Stimulated activated CD8-positive, alpha-beta memory T cell treated with anti-CD3 and anti-CD28 coated beads, Interleukin-7, amount 100 ng/mL, for 48 hours (primary cell): ENCODE measurements at regions not wholly inside any gene's neighbourhood (a gene's known extent, or its start where the extent isn't known, plus 50 kb on each side); places are given as distances from the start of the nearest gene placed in this dataset.

Experiments used
- DNase-seq, 2 donors: peaks; one replicate each; pipeline ENCODE4 v3.0.0-alpha.2; 2020; ENCODE audit warnings: low read depth in 1 of 2; ENCODE audit errors: extremely low read depth in 1 of 2

DNA sequence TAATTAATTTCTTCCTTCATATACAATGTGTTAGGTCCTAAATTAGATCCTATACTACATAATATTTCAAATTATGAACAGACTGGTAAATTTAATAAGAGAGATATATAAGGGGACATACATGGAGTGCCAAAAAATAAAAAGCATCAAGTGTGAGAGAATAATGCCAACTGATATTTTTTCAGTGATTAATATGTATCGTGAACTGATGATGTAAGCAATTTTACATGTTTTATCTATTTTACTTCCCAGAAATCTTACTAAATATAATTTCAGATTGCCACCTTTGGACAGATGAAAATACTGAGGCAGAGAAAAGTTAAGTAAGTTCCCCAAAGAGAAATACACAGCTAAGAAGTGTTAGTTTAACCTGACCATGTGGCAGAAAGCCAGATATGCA is 870.8 kb downstream of the SLITRK5 start:
- no peak for DNase-seq

DNA sequence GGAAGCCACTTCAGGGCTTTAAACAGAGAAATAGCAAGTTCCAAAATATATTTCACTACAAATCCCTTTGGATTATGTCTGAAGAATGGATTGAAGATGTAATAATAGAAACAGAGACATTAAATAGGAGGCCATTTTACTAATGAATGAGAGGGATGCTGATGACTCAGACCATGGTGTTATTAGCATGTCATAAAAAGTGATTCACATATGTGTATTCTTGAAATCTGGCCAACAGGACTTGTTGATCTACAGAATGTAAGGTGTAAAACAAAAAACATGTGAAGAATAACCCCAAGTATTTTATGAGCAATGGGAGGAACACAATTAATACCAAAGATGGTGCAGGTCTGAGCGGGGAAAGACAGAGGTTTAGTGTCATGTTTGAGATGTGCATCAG is 873.7 kb downstream of the SLITRK5 start:
- no peak for DNase-seq

DNA sequence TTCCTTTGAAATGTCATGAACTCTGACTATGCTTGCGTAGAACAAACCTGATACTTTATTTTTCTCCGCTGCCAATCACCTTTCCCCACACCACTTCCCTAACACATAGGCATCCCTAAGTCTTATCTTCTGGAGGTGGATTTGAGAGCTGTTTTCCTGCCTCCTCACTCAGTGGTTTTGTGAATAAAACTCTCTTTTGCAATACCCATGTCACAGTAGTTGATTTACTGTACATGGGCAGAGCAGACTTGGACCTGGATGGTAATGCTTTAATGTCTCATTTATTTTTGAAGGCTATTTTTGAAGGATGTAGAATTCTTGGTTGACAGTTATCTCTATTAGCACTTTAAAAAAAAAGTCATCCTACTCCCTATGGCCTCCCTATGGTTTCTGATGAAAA is 881.8 kb downstream of the SLITRK5 start:
- DNase-seq, result no peak

DNA sequence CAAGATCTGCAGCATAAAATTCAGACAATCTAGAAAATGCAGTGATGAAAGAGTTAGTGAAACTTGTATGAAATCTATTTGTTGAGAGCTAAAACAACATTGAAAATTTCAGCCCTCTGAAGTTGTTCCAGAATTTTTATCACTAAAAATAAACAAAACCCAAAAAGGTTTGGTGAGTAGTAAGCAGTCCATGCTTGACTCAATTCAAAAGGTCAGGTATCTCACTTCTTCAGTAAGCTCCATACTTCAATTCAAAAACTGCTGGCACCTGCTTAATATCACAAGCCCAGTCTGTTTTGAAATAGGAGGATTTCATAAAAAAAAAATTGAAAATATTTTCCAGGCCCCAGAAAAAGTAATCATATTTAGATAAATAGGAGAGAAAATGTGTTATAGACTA is 894.4 kb downstream of the SLITRK5 start:
- no peak for DNase-seq

DNA sequence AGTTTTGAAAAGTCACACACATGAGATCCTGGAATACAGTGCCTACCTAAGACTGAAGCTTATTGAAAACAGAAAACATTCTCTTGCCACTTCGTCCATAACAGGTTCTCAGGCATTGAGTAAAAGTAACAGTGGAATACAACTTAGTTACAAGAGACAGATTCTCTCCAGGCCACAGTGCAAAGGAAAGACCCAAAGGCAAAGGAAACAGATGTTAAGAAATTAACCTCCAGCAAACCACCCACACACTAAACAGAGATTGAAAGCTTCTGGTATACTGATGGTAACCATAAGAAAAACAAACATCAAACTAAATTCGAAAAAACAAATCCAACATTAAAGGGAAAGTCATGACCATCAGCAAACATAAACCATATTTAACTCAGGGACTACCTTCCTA is 914.7 kb downstream of the SLITRK5 start:
- no peak for DNase-seq

DNA sequence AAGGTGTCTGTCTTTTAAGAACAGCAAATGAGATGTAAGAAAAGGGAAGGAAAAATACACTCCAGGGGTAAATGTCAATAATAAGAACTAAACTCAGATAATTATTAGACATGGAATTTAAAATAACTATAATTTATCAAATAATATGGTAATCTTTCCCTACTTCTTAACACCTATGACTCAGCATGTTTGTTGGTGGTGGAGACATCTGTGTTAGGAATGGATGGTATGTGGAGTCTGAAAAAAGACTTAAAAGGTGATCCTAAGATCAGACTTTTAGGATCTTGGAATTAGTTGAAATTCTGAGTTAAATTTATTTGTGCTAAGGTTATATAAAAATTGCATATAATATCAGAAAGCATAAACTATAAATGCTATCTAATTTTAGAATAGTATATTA is 915.1 kb downstream of the SLITRK5 start:
- DNase-seq, result no peak

DNA sequence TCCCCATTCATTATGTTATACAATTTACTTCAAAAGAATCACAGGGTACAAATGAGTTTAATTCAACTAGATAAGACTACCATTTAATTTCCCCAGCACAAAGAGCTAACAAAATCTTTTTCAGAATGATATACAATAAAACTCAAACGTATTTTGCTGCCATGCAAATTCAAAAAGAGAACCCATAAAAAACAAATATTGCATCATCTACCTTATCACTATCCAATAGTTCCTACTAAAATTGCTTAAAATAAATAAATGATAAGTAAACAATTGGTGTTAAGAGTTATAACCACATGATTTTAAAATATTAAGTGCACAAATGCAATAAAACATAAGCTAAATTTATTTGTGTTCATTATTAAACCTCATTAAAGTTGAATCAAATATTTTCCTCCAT is 919.4 kb downstream of the SLITRK5 start:
- no peak for DNase-seq

DNA sequence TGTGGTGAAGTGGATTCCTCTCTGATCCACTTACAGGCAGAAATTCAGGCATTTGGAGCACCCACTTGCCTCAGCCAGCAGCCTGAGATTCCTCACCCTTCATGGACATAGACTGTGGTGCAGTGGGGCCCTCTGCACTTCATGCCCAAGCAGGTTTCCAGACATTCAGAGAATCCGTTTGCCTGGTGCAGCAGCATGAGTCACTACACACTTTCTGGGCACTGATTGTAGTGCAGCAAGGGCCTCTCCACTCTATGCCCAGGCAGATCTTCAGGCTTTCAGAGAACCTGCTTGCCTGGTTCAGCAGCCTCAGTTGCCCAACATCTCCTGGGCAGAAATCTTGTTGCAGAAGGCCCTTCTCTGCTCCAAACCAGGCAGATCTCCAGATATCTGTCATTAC is 920.9 kb downstream of the SLITRK5 start:
- no peak for DNase-seq

DNA sequence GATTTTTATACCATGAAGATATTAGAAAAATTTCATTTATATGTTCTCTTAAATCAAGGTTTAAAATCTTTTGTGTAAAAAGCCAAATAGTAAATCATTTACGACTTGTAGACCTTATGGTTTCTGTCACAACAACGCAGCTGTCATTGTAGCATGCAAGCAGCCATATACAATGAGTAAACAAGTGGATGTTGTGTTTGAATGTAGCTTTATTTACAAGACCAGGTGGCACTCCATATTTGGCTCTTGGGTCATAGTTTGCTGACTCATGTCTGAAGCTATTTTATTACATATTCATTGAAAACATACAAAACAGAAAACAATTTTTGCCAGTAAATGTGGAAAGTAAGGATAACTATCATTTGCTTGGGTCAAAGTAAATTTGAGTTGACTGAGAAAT is 930.8 kb downstream of the SLITRK5 start:
- no peak for DNase-seq

DNA sequence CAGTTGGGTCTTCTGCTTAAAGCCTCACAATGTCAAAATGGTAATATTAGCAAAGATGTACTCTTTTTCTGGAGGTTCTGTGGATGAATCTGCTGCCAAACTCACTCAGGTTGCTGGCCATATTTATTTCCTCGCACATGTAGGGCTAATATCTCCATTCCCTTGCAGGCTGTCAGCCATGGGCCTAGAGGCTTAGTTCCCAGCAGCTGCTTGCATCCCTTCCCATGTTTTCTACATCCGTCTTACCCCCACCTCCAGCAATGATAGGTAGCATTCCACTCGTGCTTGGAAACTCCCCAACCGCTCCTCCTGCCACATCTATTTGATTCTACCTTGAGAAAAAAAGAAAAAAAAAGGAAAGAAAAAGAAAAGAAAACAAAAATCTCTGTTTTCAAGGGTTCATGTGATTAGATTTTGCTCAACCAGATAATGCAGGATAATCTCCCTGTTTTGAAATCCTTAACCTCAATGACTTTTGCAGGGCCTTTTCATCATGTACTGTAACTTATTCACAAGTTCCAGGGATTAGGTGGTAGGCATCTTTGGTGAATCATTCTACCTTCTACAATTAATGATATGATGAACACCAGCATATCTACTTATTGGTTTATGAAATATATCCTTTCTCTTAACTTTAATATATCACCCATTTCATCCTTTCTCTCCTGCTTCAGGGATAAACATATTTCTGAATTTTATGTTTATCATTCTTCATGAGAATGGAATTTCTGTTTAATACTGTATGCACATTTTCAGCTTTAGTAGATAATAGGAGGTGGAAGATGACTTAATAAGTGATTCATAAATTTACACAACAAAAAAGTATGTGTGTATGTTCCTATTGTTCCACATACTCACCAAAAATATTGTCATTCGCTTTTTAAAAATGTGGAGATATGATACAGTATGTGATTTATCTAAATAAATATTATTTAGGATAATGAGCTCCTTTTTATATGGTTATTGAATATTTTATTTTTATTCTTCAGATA is 931.9 kb downstream of the SLITRK5 start:
- DNase-seq, result no peak

DNA sequence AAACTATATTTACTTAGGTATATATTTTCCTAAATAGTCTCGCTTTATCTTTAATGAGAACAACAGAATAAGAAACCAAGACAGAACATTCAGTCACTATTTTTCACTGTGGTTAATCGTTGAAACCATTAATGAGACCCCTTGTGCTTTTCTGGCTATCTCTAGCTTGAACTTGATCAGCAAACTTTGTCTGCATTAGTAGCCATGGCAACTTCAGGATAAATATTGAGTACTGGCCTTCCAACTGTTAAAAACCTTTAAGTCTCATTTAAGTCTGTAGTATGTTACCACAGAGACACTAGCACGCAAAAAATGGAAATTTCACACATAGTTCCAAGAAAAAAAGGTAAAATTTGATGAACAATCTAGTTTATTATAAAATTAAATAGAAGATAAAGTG is 946.0 kb downstream of the SLITRK5 start:
- DNase-seq, result no peak

DNA sequence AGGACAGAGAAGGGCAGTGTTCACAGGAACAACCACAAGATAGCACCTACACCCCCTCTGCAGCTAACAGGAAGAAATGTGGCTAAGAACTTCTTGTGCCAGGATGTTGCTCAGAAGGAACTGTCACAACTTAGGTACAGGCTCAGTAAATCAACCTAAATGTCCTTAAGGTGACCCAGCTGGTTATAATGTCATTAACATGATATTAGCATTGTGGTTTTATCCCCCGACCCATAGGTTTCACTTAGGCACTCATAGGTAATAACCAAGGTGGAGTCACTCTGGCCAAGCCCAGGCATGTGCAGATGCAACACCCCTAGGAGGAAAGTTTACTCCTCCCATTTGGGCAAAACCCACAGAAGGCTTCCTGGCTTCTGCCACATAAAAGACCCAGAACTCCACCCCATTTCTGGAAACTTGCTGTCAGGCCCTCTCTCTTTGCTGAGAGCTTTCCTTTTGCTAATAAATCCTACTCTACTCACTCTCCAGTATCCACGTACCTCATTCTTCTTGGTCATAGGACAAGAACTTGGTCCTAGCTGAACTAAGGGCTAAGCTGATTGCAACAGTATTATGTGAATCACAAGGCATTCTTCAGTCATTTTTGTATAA is 951.3 kb downstream of the SLITRK5 start:
- DNase-seq, result no peak

DNA sequence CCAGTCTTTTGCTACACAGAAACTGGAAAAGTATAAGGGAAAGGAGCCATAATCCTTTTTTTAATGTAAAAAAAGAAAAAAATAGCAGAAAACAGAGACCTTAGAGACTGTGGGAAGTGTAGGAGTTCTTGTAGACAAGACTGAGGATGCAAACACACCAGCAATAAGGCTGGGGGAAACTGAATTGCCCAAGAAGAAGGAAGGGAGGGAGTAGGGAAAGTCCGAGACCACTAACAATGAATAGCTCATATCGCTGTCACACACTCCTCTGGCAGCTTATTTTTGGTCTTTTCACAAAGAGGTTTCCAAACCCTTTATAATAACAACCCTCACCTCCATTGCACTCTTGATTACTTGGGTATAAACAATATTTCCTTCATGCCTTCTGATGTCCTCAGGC is 952.0 kb downstream of the SLITRK5 start:
- no peak for DNase-seq

DNA sequence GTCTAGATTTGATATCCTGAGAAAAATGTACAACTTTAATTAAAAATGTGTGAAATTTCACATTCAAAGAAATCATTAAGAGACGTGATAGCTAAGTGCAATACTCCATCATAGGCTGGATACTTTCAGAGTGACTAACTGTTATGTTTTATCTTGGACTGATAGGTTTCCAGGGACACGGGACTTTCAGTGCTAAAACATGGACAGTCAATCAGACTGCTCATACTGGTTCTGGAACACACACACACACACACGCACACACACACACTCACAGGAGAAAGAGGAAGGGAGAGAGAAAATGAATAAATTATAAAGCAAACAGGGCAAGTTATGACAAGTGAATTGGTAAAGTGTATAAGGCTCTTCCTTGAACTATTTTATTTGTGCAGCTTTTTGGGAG is 955.9 kb downstream of the SLITRK5 start:
- no peak for DNase-seq

DNA sequence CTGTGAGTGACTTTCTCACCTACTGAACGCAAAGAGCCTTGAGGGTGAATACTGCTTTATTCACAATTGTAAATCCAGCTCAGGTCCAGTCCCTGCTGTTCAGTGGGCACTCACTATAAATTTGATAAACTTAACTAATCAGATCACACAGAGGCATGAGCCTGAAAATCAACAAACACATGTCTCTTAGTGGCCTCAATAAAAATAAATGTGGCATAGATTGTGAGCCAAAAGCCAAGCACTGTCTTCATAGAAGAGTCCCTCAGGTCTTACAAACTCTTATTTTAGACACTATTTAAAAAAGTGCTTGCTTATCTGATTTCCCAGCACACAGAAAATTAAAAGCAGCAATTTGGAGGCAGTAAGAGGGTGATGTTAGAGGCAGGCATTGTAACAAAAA is 957.7 kb downstream of the SLITRK5 start:
- DNase-seq, result no peak

DNA sequence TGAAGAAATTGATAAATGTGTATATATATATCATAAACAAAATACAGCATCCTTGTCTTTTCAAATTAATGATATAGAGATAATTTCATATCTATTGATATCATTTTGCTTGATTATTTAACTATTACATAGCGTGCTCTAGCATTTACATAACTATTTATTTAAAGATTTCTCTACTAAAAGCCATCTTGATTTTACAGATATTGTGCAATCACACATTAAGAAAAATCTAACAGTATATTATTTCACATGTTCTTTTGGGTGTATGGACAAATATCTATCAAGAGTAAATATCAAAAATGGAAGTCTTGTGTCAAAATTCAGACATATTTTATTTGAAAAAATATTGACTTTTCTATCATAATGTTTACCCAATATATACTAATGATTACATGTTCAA is 966.8 kb downstream of the SLITRK5 start:
- DNase-seq, result no peak

DNA sequence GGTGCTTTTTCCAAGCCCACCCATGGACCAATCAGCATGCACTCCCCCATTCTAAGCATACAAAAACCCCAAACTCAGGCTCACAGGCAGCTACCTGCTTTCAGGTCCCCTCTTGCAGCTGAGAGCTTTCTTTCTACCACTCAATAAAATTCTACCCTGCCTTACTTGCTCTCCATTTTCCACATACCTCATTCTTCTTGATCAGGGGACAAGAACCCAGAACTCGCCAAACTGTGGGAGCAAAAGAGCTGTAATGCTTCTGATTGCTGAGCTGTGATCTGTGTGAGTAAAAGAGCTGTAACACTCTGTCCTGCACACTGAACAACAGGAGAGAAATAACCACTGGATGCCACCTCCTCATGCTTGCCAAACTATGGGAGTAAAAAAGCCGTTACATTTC is 972.1 kb downstream of the SLITRK5 start:
- DNase-seq, result no peak

DNA sequence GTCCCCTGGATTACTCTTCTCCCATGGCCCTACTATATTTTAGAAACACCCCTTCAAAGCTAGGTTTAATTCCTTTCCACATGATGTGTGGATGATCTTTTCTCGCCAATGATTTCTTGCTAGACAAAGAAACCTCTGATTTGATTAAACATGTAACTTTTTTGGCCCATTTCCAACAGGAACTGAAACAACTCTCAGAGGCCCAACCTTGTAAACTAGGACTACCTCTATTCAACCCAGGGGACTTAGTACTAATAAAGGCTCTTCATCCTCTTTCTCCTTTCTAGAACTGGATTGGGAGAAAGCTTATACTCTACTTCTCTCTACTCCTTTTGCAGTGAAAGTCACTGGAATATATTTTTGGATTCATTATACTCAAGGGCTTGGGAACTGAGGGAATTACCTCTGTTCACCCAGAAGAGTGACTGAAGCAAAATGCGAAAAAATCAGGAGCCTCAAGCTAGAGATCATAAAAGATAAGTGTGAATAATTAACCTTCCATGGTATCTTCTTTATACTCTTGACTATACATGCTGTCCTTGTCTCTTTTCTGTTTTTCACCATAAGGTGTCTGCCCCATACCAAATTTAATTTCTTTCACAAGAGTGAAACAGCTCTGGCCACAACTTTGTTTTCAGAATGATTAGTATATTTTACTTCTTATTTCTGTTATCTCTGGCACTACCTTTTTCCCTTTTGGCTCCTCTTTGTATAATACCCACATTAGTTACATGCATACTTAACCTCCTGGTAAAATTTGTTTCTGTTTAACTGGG is 977.6 kb downstream of the SLITRK5 start:
- DNase-seq, result no peak

DNA sequence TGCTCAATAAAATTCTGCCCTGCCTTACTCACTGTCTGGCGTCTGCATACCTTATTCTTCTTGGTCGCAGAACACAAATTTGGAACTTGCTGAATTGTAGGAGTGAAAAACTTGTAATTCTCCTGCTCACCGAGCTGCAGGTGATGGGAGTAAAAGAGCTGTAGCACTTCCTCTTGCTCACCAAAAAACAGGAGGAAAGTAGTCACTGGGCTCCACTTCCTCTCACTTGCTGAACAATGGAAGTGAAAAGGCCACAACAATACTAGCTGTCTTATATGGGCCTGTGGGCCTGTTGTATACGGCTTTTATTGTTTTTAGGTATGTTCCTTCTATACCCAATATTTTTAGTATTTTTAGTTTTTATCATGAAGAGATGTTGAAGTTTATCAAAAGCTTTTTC is 978.7 kb downstream of the SLITRK5 start:
- DNase-seq, result no peak

DNA sequence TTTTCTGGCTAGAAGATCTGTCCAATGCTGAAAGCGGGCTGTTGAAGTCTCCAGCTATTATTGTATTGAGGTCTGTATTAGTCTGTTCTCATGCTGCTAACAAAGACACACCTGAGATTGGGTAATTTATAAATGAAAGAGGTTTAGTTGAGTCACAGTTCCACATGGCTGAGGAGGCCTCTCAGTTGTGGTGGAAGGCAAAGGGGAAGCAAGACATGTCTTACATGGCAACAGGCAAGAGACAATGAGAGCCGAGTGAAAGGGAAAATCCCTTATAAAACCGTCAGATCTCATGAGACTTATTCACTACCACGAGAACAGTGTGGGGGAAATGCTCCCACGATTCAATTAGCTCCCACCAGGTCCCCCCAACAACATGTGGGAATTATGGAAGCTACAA is 980.4 kb downstream of the SLITRK5 start:
- no peak for DNase-seq

DNA sequence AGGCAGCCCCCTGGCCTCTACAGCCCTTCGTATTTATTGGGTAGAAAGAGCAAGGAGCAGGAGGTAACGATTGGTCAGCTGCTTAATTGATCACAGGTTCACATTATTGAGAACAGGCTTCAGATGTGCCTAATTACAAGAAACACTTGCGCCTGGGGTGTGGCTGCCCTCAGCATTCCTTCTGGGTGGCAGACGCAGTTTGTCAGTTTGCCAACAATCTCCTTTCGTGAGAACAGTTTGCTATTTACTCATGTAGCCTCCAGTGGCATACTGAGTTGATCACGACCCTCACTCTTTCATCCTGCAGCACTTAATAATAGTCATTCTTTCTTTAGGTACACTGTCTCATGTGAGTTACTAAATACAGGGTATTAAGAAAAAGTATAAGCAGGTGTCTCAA is 985.6 kb downstream of the SLITRK5 start:
- no peak for DNase-seq

DNA sequence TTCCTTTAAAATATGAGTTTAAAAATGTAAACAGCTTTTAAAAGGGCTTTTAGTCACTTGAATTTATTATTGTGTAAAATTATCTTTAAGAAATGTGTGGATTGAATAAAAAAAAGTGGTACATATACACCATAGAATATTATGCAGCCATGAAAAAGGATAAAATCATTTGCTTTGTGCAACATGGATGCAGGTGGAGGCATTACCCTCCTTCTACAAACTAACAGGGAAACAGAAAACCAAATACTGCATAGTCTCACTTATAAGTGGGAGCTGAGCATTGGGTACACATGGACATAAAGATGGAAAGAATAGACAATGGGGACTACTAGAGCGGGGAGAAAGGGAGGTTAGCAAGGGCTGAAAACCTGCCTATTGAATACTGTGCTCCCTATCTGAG is 999.3 kb downstream of the SLITRK5 start:
- no peak for DNase-seq
